Testis (tissue), 2 donors: ENCODE measurements at regions not wholly inside any gene's neighbourhood (a gene's known extent, or its start where the extent isn't known, plus 50 kb on each side); places are given as distances from the start of the nearest gene placed in this dataset.

Experiments used
- CTCF ChIP-seq, 3 experiments: fragments of 450-650 bp in 2 of 3; fragments of 200-600 bp in 1 of 3; sonication (generic) in 1 of 3; IDR thresholded peaks; one replicate each; pipeline ENCODE4 v1.5.1; 2016 to 2019; ENCODE audit warnings: antibody characterized with exemption in 3 of 3, mild to moderate bottlenecking in 2 of 3, moderate library complexity in 1 of 3
- POLR2A ChIP-seq: fragments of 450-650 bp; IDR thresholded peaks from one replicate; pipeline ENCODE4 v1.6.1; 2017; ENCODE audit warnings: antibody characterized with exemption, mild to moderate bottlenecking, moderate library complexity

GRCh38 chr18:30709595-30709994, 332.9 kb downstream of the DSC3 start:
- TF ChIP-seq CTCF (IDR thresholded peaks at IDR 0.05), result no peak
- TF ChIP-seq POLR2A, result no peak
